ENCODE measurements at regions not wholly inside any gene's neighbourhood (a gene's known extent, or its start where the extent isn't known, plus 50 kb on each side); places are given as distances from the start of the nearest gene placed in this dataset.

- DNase-seq (ENCODE audit: extremely low read depth in 1 of 4, low spot score in 3 of 4): no peak
- no peak for ATAC-seq
- no peak for FAIRE-seq
- Histone ChIP-seq H3K9me3 (replicated peaks; ENCODE audit: control insufficient read depth, insufficient read depth, low read depth, low read length) (no peaks in the 10 kb centered on the region), H3K4me3 (no peak overlapping the region), H3K27ac (ENCODE audit: extremely low read depth, low read depth, low read length) (no peak overlapping the region), H3K4me1 (replicated peaks in 1 of 2; ENCODE audit: control insufficient read depth in 2 of 2, insufficient read depth in 2 of 2, low read length in 2 of 2) (no peaks in the 10 kb centered on the region), H3K4me2 (ENCODE audit: insufficient read depth, low read length) (no peak overlapping the region), H3K36me3 (ENCODE audit: control insufficient read depth, insufficient read depth, low read length) (no peaks in the 10 kb centered on the region), H3K27me3 (ENCODE audit: control insufficient read depth in 2 of 2, insufficient read depth in 2 of 2, low read length in 2 of 2) (peaks cover 0 to 11% of the 10 kb centered on the region in 2 experiments; a peak in 4 of 5 replicates), H3K9me1 (ENCODE audit: control insufficient read depth, insufficient read depth, low read length) (no peaks in the 10 kb centered on the region), H4K20me1 (replicated peaks; ENCODE audit: control insufficient read depth, insufficient read depth, low read length) (no peaks in the 10 kb centered on the region), H2AFZ (ENCODE audit: low read depth, low read length) (no peak overlapping the region), H3K79me2 (ENCODE audit: control insufficient read depth, insufficient read depth, low read length) (no peaks in the 10 kb centered on the region), H3K9ac (ENCODE audit: insufficient read depth in 1 of 2, low read depth in 2 of 2, low read length in 2 of 2) (no peak overlapping the region)
- TF ChIP-seq BACH1 (tag; IDR thresholded peaks at IDR 0.05) (no peak), TAF7 (tag; IDR thresholded peaks at IDR 0.05) (no peak), MTA3 (IDR thresholded peaks at IDR 0.05; ENCODE audit: borderline replicate concordance) (no peak), ELK3 (CRISPR knock-in tag; IDR thresholded peaks at IDR 0.05) (no peak), HMBOX1 (IDR thresholded peaks at IDR 0.05) (no peak), ZBTB34 (CRISPR knock-in tag; IDR thresholded peaks at IDR 0.05) (no peak), PCBP1 (IDR thresholded peaks at IDR 0.05; ENCODE audit: low read depth, low read length, poor library complexity, severe bottlenecking) (no peak), CHCHD3 (CRISPR knock-in tag; IDR thresholded peaks at IDR 0.05) (no peak), ZNF146 (CRISPR knock-in tag; IDR thresholded peaks at IDR 0.05; ENCODE audit: unreplicated experiment) (no peak), ZNF24 (IDR thresholded peaks at IDR 0.05) (no peak), SRSF7 (optimal IDR thresholded peaks at IDR 0.05; ENCODE audit: low read depth, low read length) (no peak), ZHX1 (conservative IDR thresholded peaks at IDR 0.05; ENCODE audit: low read length) (no peak), GATAD2B (IDR thresholded peaks at IDR 0.05; ENCODE audit: borderline replicate concordance) (no peak), MXD1 (CRISPR knock-in tag; IDR thresholded peaks at IDR 0.05; ENCODE audit: borderline replicate concordance, poor library complexity, severe bottlenecking) (no peak), STAG1 (CRISPR knock-in tag; IDR thresholded peaks at IDR 0.05; ENCODE audit: borderline replicate concordance) (no peak)
- no TSS peak for BruUV-seq (replicated peaks)
- ChIA-PET POLR2A (no interaction called here), CTCF (ENCODE audit: low intra/inter-chr PET ratio) (no interaction called here)
- in situ Hi-C loops (cut with MboI): no loop called here
- intact Hi-C loops (cut with micrococcal nuclease): no loop called here
These were observed 64.9 kb upstream of the FAM204A start for GRCh38 chr10:118407026-118407425.

All from K562 (cell line).